ENCODE measurements at regions not wholly inside any gene's neighbourhood (a gene's known extent, or its start where the extent isn't known, plus 50 kb on each side); places are given as distances from the start of the nearest gene placed in this dataset.

DNA sequence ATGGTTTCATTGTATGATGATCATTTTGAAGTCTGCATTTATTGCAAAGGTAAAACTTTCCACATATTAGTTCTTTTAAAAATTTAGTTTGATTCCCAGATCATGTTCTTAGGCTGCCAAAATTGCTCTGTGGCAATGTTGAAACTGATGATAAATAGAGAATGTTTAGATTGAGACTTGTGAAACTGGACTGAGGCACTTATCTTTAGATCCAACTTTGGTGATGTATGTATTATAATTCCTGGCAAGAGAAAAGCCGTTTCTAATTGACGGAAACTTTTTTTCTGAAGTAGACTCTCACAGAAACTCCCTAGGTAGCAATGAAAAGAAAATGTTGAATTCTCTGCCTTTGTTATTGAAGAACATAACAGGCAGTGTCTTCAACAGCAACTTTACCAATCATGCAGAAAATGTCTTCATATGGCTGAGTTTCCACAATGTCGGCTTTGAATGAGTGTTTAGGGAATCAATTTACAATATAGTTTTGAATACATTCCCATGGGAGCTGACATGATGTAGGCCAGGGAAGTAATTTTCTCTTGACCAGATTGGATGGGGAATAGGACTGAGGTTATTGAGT, 456.2 kb downstream of the CD109 start:
- no peaks in the 10 kb centered on the region for H3K27me3 ChIP-seq (replicated peaks)
- in situ Hi-C loops (cut with HindIII; ENCODE audit: low pct_ligation_motif_present, low sequenced_read_pairs): no loop called here
- no peak overlapping the region for H3K27ac ChIP-seq
- TF ChIP-seq, protein P1, sequence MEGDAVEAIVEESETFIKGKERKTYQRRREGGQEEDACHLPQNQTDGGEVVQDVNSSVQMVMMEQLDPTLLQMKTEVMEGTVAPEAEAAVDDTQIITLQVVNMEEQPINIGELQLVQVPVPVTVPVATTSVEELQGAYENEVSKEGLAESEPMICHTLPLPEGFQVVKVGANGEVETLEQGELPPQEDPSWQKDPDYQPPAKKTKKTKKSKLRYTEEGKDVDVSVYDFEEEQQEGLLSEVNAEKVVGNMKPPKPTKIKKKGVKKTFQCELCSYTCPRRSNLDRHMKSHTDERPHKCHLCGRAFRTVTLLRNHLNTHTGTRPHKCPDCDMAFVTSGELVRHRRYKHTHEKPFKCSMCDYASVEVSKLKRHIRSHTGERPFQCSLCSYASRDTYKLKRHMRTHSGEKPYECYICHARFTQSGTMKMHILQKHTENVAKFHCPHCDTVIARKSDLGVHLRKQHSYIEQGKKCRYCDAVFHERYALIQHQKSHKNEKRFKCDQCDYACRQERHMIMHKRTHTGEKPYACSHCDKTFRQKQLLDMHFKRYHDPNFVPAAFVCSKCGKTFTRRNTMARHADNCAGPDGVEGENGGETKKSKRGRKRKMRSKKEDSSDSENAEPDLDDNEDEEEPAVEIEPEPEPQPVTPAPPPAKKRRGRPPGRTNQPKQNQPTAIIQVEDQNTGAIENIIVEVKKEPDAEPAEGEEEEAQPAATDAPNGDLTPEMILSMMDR (IDR thresholded peaks at IDR 0.05; ENCODE audit: low read depth, low read length, missing control alignments): no peak
- no peak for DNase-seq
- H3K36me3 ChIP-seq (replicated peaks): no peaks in the 10 kb centered on the region
- H3K4me3 ChIP-seq (ENCODE audit: low read depth, low read length): no peak overlapping the region

DNA sequence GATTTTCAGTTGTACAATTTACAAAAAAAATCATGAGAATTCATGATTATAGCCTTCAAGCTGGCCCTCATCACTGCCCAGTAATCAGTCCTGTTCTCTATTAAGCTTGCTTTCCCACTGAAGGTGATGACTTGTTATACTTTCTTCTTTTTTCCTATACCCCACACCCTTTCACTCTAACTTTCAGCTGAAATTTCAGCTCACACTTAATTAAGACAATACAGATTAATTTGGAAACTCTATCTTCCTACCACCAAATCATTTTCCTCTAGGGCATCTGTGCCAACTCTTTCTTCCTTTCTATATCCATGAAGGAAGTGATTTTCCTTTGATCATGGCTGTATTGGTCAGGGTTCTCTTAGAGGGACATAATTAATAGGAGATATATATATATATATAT, 449.9 kb downstream of the CD109 start:
- Histone ChIP-seq H3K27ac (no peak overlapping the region), H3K36me3 (replicated peaks) (no peaks in the 10 kb centered on the region), H3K4me3 (ENCODE audit: low read depth, low read length) (no peak overlapping the region), H3K27me3 (replicated peaks) (no peaks in the 10 kb centered on the region)
- TF ChIP-seq, protein P1 (IDR thresholded peaks at IDR 0.05; ENCODE audit: low read depth, low read length, missing control alignments): no peak
- in situ Hi-C loops (cut with HindIII; ENCODE audit: low pct_ligation_motif_present, low sequenced_read_pairs): no loop called here
- no peak for DNase-seq

DNA sequence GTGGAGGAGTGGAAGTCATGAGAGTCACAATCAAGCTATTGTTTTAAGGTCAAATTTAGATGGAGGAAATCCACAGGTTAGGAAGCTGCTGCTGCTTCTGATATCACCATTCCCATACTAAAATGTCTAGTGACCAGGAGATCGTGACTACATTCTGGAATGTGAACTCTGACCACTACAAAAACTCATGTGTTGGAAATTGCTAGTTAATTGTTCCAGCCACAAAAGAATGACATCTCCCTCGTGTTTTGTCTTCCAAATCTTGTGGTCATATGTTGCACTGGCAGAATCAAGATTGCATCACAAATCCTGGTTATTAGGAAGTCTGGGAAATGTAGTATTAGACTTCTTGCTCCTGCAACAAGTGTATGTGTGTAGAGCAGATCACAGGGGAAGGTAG, 441.9 kb downstream of the CD109 start:
- H3K27me3 ChIP-seq (replicated peaks): no peaks in the 10 kb centered on the region
- no peak overlapping the region for H3K4me3 ChIP-seq (ENCODE audit: low read depth, low read length)
- DNase-seq: peak; percentile 29
- peak overlapping the region; percentile 4 for H3K27ac ChIP-seq
- TF ChIP-seq, protein P1 (IDR thresholded peaks at IDR 0.05; ENCODE audit: low read depth, low read length, missing control alignments): no peak
- H3K36me3 ChIP-seq (replicated peaks): no peaks in the 10 kb centered on the region
- in situ Hi-C loops (cut with HindIII; ENCODE audit: low pct_ligation_motif_present, low sequenced_read_pairs): no loop called here

DNA sequence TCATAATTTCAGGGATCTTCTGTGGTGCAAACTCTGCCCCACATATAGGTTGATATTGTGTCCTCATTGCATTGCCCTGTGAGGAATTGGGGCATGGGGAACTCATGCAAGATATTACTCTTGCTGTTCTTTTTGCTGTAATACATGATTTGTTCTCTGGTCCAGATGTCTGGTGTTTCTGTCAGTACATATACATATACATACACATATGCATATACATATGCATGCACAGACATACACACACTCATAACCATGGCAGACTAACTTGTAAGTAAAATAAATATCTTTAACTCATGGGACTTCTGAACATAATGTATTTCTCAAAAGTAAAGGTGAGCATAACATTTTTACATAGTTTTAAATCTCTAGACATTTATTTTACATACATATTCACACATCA, 438.3 kb downstream of the CD109 start:
- in situ Hi-C loops (cut with HindIII; ENCODE audit: low pct_ligation_motif_present, low sequenced_read_pairs): no loop called here
- TF ChIP-seq, protein P1 (IDR thresholded peaks at IDR 0.05; ENCODE audit: low read depth, low read length, missing control alignments): no peak

DNA sequence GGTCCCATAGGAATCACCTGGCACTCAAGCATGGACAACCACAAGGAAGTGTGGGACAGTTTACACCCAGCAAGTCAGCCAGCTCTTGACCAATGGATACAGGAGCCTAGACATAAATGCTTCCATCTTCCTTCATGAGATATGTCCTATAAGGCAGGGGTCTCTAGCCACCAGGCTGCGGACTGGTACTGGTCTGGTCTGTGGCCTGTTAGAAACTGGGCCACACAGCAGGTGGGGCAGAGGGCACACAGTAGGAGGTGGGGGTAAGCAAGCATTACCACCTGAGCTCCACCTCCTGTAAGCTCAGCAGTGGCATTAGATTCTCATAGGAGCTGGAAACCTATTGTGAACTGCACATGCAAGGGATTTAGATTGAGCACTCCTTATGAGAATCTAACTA, 437.1 kb downstream of the CD109 start:
- in situ Hi-C loops (cut with HindIII; ENCODE audit: low pct_ligation_motif_present, low sequenced_read_pairs): no loop called here
- Histone ChIP-seq H3K4me3 (ENCODE audit: low read depth, low read length) (no peak overlapping the region), H3K27ac (no peak overlapping the region), H3K27me3 (replicated peaks) (no peaks in the 10 kb centered on the region), H3K36me3 (replicated peaks) (no peaks in the 10 kb centered on the region)
- TF ChIP-seq, protein P1 (IDR thresholded peaks at IDR 0.05; ENCODE audit: low read depth, low read length, missing control alignments): no peak
- DNase-seq: no peak

More for the DNA sequence above, 438.3 kb downstream of the CD109 start:
- no peaks in the 10 kb centered on the region for H3K36me3 ChIP-seq (replicated peaks)
- no peak overlapping the region for H3K27ac ChIP-seq
- H3K27me3 ChIP-seq (replicated peaks): no peaks in the 10 kb centered on the region
- H3K4me3 ChIP-seq (ENCODE audit: low read depth, low read length): no peak overlapping the region
- no peak for DNase-seq

DNA sequence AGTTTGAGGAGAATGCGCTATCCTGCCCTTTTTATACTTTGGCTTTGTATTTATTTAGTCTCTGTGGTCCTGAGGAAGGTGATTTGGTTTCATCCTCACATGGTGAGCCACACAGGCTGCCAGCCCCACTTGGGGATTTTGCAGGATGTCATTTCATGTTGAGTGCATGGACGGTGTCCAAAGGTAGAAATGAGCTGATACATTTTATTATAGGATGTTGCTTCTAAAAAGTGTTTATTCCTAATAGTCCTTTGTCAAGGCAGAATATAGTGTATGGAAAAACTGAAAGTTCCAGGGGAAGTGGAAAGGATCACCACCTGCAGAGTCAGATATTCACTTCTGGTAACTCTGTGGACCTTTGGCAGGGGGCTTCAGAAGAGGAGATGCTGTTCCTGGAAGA, 434.6 kb downstream of the CD109 start:
- no peaks in the 10 kb centered on the region for H3K27me3 ChIP-seq (replicated peaks)
- TF ChIP-seq, protein P1 (IDR thresholded peaks at IDR 0.05; ENCODE audit: low read depth, low read length, missing control alignments): no peak
- no peak overlapping the region for H3K4me3 ChIP-seq (ENCODE audit: low read depth, low read length)
- H3K36me3 ChIP-seq (replicated peaks): no peaks in the 10 kb centered on the region
- in situ Hi-C loops (cut with HindIII; ENCODE audit: low pct_ligation_motif_present, low sequenced_read_pairs): no loop called here
- no peak for DNase-seq
- H3K27ac ChIP-seq: no peak overlapping the region
